ENCODE measurements at regions not wholly inside any gene's neighbourhood (a gene's known extent, or its start where the extent isn't known, plus 50 kb on each side); places are given as distances from the start of the nearest gene placed in this dataset.

- DNase-seq (ENCODE audit: insufficient read length, low spot score) (no peak), FAIRE-seq (no peak)
- TF ChIP-seq CTCF (IDR thresholded peaks at IDR 0.05; ENCODE audit: insufficient read depth, missing control alignments): no peak
These were observed 205.4 kb upstream of the ZMIZ1 start for GRCh38 chr10:78863140-78863905.

- DNase-seq (ENCODE audit: insufficient read length, low spot score) (no peak), FAIRE-seq (no peak)
- TF ChIP-seq CTCF (IDR thresholded peaks at IDR 0.05; ENCODE audit: insufficient read depth, missing control alignments): no peak
These were observed 204.9 kb upstream of the ZMIZ1 start for GRCh38 chr10:78863906-78864239.

GRCh38 chr10:78864761-78865537 is 203.8 kb upstream of the ZMIZ1 start:
- no peak for TF ChIP-seq CTCF (IDR thresholded peaks at IDR 0.05; ENCODE audit: insufficient read depth, missing control alignments)
- DNase-seq (ENCODE audit: insufficient read length, low spot score) (no peak), FAIRE-seq (no peak)

- no peak for FAIRE-seq
- TF ChIP-seq CTCF (IDR thresholded peaks at IDR 0.05; ENCODE audit: insufficient read depth, missing control alignments): no peak
These were observed 203.3 kb upstream of the ZMIZ1 start for GRCh38 chr10:78865538-78865875.

GRCh38 chr10:78865931-78866717 is 202.6 kb upstream of the ZMIZ1 start:
- no peak for TF ChIP-seq CTCF (IDR thresholded peaks at IDR 0.05; ENCODE audit: insufficient read depth, missing control alignments)
- DNase-seq (ENCODE audit: insufficient read length, low spot score): no peak

More at GRCh38 chr10:78865538-78865875, 203.3 kb upstream of the ZMIZ1 start:
- no peak for DNase-seq (ENCODE audit: insufficient read length, low spot score)

GRCh38 chr10:78866731-78867554 is 201.8 kb upstream of the ZMIZ1 start:
- no peak for TF ChIP-seq CTCF (IDR thresholded peaks at IDR 0.05; ENCODE audit: insufficient read depth, missing control alignments)
- FAIRE-seq (no peak), DNase-seq (ENCODE audit: insufficient read length, low spot score) (no peak)

More at GRCh38 chr10:78865931-78866717, 202.6 kb upstream of the ZMIZ1 start:
- FAIRE-seq: no peak

All from D721Med (cell line).